T-helper 2 cell treated with Interferon-gamma antibody and Interleukin-4, amounts not matched to agents 5 μg/mL and 100 μg/mL, for 36 hours (primary cell): ENCODE measurements at regions not wholly inside any gene's neighbourhood (a gene's known extent, or its start where the extent isn't known, plus 50 kb on each side); places are given as distances from the start of the nearest gene placed in this dataset.
"Not testable (repeated sequence)": the region's sequence is repeated elsewhere in the genome, so short reads cannot be mapped to it uniquely, and the experiment has no call there.

ENCODE experiments used
- DNase-seq: peaks from one replicate; pipeline ENCODE4 v3.0.0; 2021; ENCODE audit warnings: low spot score
- H3K27ac Mint-ChIP-seq: one replicate; pipeline ENCODE4 v1.8.0; 2021; ENCODE audit warnings: mild to moderate bottlenecking, mixed read lengths
- H3K27me3 Mint-ChIP-seq: one replicate; pipeline ENCODE4 v1.8.0; 2021; ENCODE audit warnings: low read depth, mixed read lengths
- H3K36me3 Mint-ChIP-seq: one replicate; pipeline ENCODE4 v1.8.0; 2021; ENCODE audit warnings: low read depth, mixed read lengths
- H3K4me1 Mint-ChIP-seq: one replicate; pipeline ENCODE4 v1.8.0; 2021; ENCODE audit warnings: low read depth, mixed read lengths
- H3K4me3 Mint-ChIP-seq: one replicate; pipeline ENCODE4 v1.8.0; 2022; ENCODE audit warnings: mild to moderate bottlenecking, moderate library complexity, mixed read lengths
- H3K9me3 Mint-ChIP-seq: one replicate; pipeline ENCODE4 v1.8.0; 2021; ENCODE audit warnings: mixed read lengths

- Mint-ChIP-seq H3K36me3 (no peaks in the 10 kb centered on the region), H3K27ac (no peak overlapping the region), H3K4me1 (peaks cover 2% of the 10 kb centered on the region)
These were observed 96.0 kb upstream of the OTOS start for GRCh38 chr2:240236217-240237111.

GRCh38 chr2:240237609-240238174 is 97.2 kb upstream of the OTOS start:
- Mint-ChIP-seq H3K27me3 (peaks cover 8% of the 10 kb centered on the region), H3K4me1 (peaks cover 2% of the 10 kb centered on the region), H3K4me3 (no peak overlapping the region), H3K36me3 (no peaks in the 10 kb centered on the region), H3K27ac (no peak overlapping the region), H3K9me3 (no peaks in the 10 kb centered on the region)
- no peak for DNase-seq

More at GRCh38 chr2:240236217-240237111, 96.0 kb upstream of the OTOS start:
- Mint-ChIP-seq H3K4me3 (no peak overlapping the region), H3K9me3 (no peaks in the 10 kb centered on the region), H3K27me3 (peaks cover 3% of the 10 kb centered on the region)
- DNase-seq = no peak

- Mint-ChIP-seq H3K4me3 (no peak overlapping the region), H3K27me3 (peaks cover 8% of the 10 kb centered on the region), H3K27ac (no peak overlapping the region), H3K36me3 (no peaks in the 10 kb centered on the region), H3K4me1 (peaks cover 2% of the 10 kb centered on the region), H3K9me3 (no peaks in the 10 kb centered on the region)
- no peak for DNase-seq
These were observed 97.7 kb upstream of the OTOS start for GRCh38 chr2:240238201-240238600.

GRCh38 chr2:240238786-240239185 is 98.3 kb upstream of the OTOS start:
- Mint-ChIP-seq H3K9me3 (no peaks in the 10 kb centered on the region), H3K27me3 (peaks cover 8% of the 10 kb centered on the region), H3K27ac (no peak overlapping the region), H3K4me1 (peaks cover 2% of the 10 kb centered on the region), H3K36me3 (no peaks in the 10 kb centered on the region), H3K4me3 (no peak overlapping the region)
- no peak for DNase-seq

GRCh38 chr2:240239325-240239724 is 98.9 kb upstream of the OTOS start:
- H3K27ac Mint-ChIP-seq = no peak overlapping the region
- H3K27me3 Mint-ChIP-seq = peaks cover 8% of the 10 kb centered on the region
- peaks cover 2% of the 10 kb centered on the region for H3K4me1 Mint-ChIP-seq
- H3K9me3 Mint-ChIP-seq = no peaks in the 10 kb centered on the region
- no peaks in the 10 kb centered on the region for H3K36me3 Mint-ChIP-seq
- no peak for DNase-seq
- no peak overlapping the region for H3K4me3 Mint-ChIP-seq

- H3K4me1 Mint-ChIP-seq = peaks cover 2% of the 10 kb centered on the region
- no peak for DNase-seq
- H3K27ac Mint-ChIP-seq = no peak overlapping the region
- no peaks in the 10 kb centered on the region for H3K36me3 Mint-ChIP-seq
- H3K27me3 Mint-ChIP-seq = peaks cover 8% of the 10 kb centered on the region
- no peaks in the 10 kb centered on the region for H3K9me3 Mint-ChIP-seq
- H3K4me3 Mint-ChIP-seq = no peak overlapping the region
These were observed 99.7 kb upstream of the OTOS start for GRCh38 chr2:240240017-240240734.

GRCh38 chr2:240240781-240241180 is 100.3 kb upstream of the OTOS start:
- peaks cover 2% of the 10 kb centered on the region for H3K4me1 Mint-ChIP-seq
- H3K9me3 Mint-ChIP-seq = no peaks in the 10 kb centered on the region
- peaks cover 8% of the 10 kb centered on the region for H3K27me3 Mint-ChIP-seq
- no peak overlapping the region for H3K27ac Mint-ChIP-seq
- H3K4me3 Mint-ChIP-seq = no peak overlapping the region
- no peak for DNase-seq
- no peaks in the 10 kb centered on the region for H3K36me3 Mint-ChIP-seq

- Mint-ChIP-seq H3K36me3 (no peaks in the 10 kb centered on the region), H3K27ac (no peak overlapping the region), H3K4me1 (peaks cover 2% of the 10 kb centered on the region), H3K4me3 (no peak overlapping the region), H3K9me3 (no peaks in the 10 kb centered on the region), H3K27me3 (peaks cover 8% of the 10 kb centered on the region)
- DNase-seq = no peak
These were observed 101.1 kb upstream of the OTOS start for GRCh38 chr2:240241572-240241971.

GRCh38 chr2:240243049-240243448 is 102.6 kb upstream of the OTOS start:
- H3K4me1 Mint-ChIP-seq, H3K27ac Mint-ChIP-seq, H3K4me3 Mint-ChIP-seq, H3K9me3 Mint-ChIP-seq, H3K27me3 Mint-ChIP-seq, DNase-seq, H3K36me3 Mint-ChIP-seq: not testable (repeated sequence)

GRCh38 chr2:240244543-240244942 is 104.1 kb upstream of the OTOS start:
- Mint-ChIP-seq H3K4me1 (peaks cover 2% of the 10 kb centered on the region), H3K9me3 (no peaks in the 10 kb centered on the region), H3K27ac (no peak overlapping the region), H3K4me3 (no peak overlapping the region), H3K27me3 (peaks cover 5% of the 10 kb centered on the region), H3K36me3 (no peaks in the 10 kb centered on the region)
- DNase-seq = no peak

- no peak for DNase-seq
- peaks cover 2% of the 10 kb centered on the region for H3K4me1 Mint-ChIP-seq
- H3K27ac Mint-ChIP-seq = no peak overlapping the region
- no peaks in the 10 kb centered on the region for H3K36me3 Mint-ChIP-seq
- no peaks in the 10 kb centered on the region for H3K9me3 Mint-ChIP-seq
- peaks cover 5% of the 10 kb centered on the region for H3K27me3 Mint-ChIP-seq
- H3K4me3 Mint-ChIP-seq = no peak overlapping the region
These were observed 104.7 kb upstream of the OTOS start for GRCh38 chr2:240245184-240245583.

- Mint-ChIP-seq H3K4me1 (no peaks in the 10 kb centered on the region), H3K36me3 (no peaks in the 10 kb centered on the region), H3K27ac (no peak overlapping the region), H3K4me3 (no peak overlapping the region), H3K27me3 (peaks cover 5% of the 10 kb centered on the region), H3K9me3 (no peaks in the 10 kb centered on the region)
- DNase-seq = no peak
These were observed 105.2 kb upstream of the OTOS start for GRCh38 chr2:240245706-240246105.

GRCh38 chr2:240246173-240246820 is 105.8 kb upstream of the OTOS start:
- no peaks in the 10 kb centered on the region for H3K36me3 Mint-ChIP-seq
- H3K4me3 Mint-ChIP-seq = no peak overlapping the region
- H3K27me3 Mint-ChIP-seq = peaks cover 5% of the 10 kb centered on the region
- DNase-seq = no peak
- H3K9me3 Mint-ChIP-seq = no peaks in the 10 kb centered on the region
- no peak overlapping the region for H3K27ac Mint-ChIP-seq
- no peaks in the 10 kb centered on the region for H3K4me1 Mint-ChIP-seq
